Embryonic facial prominence (tissue), 1 donor: ENCODE measurements at regions not wholly inside any gene's neighbourhood (a gene's known extent, or its start where the extent isn't known, plus 50 kb on each side); places are given as distances from the start of the nearest gene placed in this dataset.
"Not testable (repeated sequence)": the region's sequence is repeated elsewhere in the genome, so short reads cannot be mapped to it uniquely, and the experiment has no call there.

Experiments
- DNase-seq: peaks from one replicate; pipeline ENCODE4 v3.0.0-alpha.2; 2016; ENCODE audit errors: extremely low spot score

DNA sequence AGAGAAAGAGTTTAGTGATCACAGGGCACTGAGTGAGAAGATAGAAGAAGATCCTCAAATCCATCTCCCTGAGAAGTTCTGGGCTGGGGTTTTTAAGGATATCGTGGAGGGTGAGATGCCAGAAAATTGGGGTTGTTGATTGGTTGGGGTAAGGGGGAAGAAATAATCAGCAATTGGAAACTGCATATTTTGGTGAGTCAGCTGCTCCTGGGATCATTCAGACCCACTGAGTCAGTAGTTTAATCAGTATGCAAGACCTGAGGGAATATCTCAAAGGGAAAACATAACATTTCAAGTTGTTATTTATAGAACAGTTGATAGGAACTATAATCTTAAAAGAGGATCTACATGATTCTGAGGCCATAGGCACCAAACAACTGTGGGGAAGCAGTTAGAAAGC lies 183.4 kb downstream of the FCRL5 start:
- not testable (repeated sequence) for DNase-seq

DNA sequence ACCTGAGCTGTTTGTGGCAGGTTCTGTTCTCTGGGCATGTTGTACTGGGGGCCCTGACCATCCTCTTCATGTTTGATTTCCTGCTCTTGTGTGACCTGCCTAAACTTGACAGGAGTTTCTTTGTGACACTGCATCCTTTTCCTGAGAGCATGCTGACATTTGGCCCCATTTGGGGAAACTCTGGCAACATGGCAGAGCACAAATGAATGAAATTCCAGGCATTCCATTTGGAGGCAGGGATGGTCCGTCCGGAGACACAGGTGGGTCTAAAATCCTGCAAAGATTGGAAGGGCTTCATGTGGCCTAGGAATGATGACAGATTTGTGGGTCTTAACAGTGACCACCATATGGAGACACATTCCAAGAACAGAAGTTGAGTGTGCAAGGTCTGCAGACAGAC lies 184.0 kb downstream of the FCRL5 start:
- DNase-seq = no peak

DNA sequence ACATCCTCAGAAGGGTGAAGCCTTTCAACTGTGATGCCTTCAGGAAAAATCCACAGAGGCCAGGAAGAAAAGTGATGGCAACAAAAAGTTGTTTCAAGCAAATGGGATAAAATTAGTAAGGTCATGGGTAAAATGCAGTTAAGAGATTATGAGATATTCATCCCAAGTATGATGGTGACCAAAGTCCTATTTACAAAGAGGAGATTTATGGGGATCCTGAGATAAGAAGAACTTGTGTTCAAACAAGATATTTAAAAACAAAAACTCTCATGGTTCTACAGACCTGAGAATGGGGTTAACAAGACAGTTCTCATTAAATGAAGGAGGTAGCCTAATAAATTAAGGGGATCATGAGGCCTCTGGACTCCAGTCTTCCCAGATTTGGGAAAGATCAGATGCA lies 184.4 kb downstream of the FCRL5 start:
- DNase-seq = no peak

DNA sequence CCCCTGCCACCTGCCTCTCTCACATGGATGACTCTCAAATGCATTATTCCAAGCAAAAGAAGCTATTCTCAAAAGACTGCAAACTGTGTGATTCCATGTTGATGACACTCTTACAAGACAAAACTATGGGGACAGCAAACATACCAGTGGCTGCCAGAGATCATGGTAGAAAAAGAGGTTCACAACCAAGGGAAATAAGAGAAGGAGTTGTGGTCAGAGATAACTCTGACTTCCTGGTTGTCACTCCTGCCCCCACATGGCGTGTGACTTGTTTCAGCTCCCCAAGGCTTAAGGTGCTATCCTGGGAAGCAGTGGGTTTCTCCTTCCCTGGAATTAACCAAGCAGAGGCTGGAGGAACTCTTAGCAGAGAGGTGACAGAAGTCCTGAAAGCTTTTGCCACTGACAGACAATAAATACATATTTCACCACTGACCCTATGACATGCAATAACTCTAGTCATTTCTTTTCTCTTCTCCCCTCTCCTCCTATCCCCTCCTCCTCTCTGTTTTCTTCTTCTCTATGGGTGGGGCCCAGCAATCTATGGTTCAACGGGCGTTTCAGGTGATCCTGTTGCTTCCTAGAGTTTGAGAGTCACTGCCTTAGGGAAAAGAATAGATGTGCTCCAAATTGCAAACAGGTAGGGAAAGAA lies 185.1 kb downstream of the FCRL5 start:
- no peak for DNase-seq

DNA sequence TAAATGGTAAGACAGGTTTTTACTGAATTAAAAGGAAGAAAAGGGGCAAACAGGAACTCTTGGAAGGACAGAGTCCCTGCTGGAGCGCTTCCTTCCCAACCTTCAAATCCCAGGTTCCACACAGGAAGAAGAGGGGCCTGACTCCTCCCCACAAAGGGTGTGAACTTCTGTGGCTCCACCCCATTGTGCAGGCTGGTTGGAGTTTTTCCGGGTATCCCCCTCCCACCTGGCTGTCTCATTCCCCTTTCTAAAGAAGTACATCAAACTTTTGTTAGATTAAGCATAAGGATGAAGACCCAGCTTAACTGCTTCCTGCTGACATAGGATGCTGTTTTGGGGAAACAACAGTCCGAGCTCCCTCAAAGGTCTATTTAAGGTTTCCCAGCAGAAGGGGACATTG lies 187.7 kb downstream of the FCRL5 start:
- no peak for DNase-seq

DNA sequence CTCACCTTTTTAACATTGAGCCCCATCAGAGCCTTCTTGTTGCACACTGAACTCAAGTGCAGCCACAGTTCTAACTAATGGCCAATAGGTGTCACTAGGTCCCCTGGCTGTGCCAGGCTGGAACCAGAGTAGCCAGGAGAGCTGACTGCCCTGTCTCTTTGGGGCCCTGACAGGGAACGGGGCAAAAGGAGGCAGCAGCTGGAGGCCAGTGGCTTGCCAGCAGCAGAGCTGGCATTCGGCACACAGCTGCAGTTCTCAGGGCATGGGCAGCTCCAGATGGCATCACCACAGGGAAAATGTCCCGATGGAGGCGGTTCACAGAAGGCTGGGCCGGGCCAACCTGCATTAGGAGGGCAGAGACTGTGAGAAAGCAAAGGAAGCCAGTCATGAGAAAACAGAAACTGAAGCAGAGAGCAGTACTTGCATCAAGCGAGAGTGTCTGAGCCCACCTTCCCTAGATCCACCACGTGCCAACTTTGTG lies 188.6 kb downstream of the FCRL5 start:
- no peak for DNase-seq

DNA sequence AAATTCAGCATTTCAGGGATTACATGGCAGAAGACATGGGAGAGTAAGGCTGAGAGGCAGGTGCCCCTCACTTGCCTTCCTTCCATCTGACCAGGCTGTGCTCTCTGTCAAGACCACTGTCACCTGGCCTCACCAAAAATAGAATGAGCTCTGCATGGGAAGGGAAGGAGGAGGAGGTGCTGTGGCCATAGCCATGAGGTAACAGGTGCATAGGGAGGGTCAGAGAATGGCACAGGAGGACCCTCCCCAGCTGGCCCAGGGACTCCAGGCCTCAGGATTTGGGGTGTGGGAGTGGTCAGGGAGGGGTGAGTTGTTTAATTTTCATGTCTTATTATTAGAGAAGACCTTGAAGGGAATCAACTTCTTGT lies 192.3 kb downstream of the FCRL5 start:
- DNase-seq = no peak

DNA sequence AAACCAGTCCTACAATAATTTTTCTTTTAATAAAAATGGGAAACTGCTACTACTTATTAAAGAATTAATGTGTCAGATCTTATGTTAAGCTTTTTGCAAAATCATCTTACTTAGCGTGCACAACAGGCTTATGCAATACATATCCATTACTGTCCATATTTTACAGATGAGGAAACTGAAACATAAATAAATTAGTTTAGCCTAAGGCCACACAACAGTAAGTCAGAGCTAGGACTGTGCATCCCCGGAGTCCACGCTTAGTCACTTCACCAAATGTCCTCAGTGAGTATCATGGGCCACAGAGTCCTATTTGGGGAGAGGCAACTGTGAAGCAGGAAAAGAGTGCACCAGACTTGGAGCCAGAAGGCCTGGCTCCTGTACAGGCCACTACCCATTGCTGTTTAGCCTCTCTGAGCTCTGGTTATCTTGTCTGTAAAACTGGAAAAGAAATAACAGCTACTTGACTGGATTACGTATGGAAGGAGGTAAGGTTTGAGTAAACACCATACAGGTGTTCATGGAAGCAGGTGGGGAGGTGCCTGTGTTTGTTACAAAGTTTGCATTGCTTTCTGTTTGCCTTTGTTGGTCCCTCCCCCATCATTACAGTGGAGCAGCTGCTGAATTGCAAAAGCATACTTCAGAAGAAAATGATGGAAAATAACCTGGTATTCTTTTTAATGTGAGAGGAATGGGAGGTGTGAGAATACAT lies 192.8 kb downstream of the FCRL5 start:
- DNase-seq = no peak

DNA sequence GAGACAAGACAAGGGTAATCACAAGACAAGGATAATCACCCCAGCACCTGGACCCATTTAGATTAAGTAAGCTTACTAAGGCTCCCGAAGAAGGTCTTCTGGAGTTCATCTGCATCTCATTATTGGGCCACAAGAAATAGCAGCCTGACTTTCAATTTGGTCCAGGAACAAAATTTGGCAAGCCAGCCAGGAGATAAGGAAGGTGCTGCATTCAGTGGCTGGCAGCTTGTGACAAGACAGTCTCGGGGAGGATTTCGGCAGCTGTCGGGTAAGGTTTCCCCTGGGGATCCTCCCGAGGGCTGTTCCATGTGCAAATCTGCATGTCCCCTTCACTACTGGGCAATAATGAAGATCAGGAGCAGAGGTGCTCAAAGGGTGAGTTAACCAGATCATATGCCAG lies 195.2 kb downstream of the FCRL5 start:
- DNase-seq = no peak

DNA sequence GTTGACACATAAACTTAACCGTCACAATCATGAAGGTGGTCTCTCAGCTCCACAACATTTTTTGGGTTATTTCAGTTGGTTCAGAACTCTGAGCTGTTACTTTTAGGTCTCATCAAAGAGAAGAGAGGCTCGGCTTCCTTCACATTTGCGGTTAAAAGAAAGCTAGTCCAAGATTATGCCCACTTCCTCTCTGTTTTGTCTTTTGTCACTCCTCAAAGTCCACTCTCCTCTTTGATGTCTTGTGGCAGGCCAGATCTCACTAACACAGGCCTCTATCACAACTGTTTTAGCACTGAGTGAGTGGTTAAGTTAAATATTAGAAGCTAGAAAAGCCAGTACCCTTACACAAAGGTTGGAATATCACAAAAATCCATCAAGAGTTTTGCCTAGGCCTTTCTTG lies 195.7 kb downstream of the FCRL5 start:
- DNase-seq = no peak

DNA sequence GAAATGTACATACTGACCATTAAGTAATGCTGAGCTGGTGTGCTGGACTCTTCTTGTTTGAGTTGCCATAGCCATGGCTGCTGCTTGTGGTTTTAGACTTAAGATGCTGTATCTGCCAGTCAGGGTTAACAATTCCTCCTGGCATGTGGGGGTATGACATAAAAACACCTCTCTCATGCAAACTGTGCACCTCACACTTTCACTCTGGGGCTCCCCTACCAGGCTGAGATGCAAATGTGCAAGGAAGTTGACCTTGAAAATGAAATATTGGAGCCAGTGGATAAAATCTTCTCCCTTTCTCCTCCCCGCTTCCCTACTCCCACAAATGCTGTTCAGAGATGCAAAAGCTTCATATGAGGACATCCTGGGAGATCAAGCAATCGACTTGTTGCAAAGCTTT lies 198.8 kb downstream of the FCRL5 start:
- no peak for DNase-seq

DNA sequence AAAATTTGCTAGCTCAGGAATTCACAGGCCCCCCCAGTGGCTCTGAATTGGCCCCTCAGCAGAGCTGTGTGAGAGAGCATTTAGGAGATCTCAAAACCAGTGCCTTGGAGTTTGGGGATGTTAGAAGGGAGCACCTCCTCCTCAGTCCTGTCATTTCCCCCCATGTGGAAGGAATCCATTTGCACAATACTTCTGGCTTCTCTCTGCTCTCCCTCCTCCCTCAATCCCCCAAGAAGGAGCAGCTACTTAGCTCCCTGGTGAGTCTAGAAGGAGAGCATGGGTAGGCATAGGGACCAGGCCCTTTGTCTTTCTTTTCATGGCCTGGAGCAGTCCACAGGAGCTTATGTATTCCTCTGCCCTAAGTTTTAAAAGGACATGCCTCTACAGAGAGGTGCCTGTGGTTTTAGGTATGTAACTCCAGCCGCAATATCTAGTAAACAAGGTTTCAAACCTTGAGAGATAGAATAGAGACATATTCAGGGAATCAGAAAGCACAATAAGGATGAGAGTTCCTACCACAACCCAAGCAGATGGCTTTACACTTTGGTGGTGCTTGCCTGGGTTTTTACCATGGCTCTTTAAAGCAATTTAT lies 199.4 kb downstream of the FCRL5 start:
- no peak for DNase-seq

DNA sequence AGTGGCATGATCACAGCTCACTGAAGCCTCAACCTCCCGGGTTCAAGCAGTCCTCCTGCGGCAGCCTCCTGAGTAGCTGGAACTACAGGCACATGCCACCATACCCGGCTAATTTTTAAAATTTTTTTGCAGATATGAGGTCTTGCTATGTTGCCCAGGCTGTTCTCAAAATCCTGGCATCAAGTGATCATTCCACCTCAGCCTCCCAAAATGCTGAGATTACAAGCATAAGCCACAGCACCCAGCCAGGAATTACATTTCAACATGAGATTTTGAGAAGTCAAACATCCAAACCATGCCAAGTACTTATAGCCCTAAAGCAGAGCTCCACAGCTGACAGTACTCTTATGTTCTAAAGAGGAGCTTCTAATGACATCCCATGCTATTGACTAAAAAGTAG lies 200.1 kb downstream of the FCRL5 start:
- no peak for DNase-seq

DNA sequence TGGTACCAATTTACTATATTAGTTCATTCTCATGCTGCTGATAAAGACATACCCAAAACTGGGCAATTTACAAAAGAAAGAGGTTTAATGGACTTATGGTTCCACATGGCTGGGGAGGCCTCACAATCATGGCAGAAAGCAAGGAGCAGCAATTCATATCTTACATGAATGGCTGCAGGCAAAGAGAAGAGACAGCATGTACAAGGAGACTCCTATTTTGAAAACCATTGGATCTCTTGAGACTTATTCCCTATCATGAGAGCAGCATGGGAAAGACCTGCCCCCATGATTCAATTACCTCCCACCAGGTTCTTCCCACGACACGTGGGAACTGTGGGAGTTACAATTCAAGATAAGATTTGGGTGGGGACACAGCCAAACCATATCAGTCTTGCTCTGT lies 200.5 kb downstream of the FCRL5 start:
- DNase-seq = not testable (repeated sequence)

DNA sequence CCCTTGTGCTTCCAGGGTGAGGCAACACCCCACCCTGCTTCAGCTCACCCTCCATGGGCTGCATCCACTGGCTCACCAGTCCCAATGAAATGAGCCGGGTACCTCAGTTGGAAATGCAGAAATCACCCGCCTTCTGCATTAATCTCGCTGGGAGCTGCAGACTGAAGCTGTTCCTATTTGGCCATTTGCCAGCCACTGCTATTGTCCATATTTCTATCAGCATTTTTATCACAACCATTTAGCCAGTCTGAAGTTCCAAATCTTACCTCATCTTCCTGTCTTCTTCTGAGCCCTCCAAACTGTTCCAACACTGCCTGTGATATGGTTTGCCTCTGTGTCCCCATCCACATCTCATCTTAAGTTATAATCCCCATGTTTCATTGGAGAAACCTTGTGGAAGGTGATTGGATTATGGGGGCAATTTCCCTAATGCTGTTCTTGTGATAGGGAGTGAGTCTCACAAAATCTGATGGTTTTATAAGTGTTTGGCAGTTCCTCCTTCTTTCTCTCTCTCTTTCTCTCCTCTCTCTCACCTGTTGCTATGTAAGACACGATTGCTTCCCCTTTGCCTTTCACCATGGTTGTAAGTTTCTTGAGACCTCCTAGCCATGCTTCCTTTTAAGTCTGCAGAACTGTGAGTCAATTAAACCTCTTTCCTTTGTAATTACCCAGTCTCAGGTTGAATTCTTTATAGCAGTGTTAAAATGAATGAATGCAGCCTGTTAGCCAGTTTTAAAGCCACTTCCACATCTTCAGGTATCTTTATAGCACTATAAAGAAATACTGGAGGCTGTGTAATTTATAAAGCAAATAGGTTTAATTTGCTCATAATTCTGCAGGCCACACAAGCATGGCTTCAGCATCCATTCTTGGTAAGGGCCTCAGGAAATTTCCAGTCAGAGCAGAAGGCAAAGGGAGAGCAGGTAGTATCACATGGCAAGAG lies 203.5 kb downstream of the FCRL5 start:
- DNase-seq = no peak

DNA sequence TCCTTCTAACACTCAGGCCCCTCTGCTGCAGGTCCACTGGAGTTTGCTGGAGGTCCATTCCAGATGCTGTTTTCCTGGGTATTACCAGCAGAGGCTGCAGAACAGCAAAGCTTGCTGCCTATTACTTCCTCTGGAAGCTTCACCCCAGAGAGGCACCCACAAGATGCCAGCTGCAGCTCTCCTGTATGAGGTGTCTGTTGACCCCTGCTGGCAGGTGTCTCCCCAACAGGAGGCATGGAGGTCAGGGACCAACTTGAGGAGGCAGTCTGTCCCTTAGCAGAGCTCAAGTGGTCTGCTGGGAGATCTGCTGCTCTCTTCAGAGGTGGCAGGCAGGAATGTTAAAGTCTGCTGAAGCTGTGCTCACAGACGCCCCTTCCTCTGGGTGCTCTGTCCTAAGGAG lies 204.8 kb downstream of the FCRL5 start:
- DNase-seq = no peak

DNA sequence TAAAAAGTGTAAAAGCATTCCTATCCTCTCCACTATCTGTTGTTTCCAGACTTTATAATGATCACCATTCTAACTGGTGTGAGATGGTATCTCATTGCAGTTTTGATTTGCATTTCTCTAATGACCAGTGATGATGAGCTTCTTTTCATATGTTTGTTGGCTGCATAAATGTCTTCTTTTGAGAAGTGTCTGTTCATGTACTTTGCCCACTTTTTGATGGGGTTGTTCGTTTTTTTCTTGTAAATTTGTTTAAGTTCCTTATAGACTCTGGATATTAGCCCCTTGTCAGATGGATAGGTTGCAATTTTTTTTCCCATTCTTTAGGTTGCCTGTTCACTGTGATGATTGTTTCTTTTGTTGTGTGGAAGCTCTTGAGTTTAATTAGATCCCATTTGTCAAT lies 199.6 kb upstream of the ETV3 start:
- DNase-seq = not testable (repeated sequence)

DNA sequence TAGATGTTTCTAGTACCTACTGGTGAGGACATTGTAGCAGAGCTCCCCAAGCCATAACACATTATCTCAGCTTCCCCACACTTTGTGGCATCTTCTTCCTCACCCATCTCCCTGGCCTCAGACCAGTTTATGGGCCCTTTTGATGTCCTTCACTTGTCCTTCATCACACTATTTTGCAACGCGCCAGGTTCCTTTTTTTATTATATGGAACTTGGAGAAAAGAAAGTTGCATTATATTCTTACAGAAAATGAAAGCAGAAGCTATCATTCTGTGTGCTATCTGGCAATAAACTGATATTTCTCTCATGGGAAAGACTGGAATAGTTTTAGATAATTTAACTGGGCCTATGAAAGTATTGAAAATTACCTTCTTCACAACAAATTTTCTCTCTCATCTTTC lies 196.9 kb upstream of the ETV3 start:
- DNase-seq = no peak

DNA sequence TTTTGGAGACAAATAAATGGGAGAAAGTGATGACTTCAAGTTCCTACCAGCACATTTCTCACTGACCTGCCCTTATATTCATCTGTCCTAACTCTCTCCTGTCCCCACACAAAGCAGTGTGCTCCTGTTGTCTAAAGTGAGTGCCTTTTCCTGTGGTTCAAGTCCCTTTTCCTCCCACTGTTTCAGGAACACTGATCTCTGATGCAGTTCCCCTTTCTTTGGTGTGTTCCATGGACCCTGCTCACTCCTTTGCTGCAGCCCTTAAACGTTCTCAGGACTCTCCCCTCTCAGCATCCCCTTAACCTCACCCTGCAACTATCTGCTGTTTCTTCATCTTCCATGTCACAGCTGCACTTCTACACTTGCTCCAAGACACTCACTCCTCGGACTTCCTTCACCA lies 195.8 kb upstream of the ETV3 start:
- no peak for DNase-seq

DNA sequence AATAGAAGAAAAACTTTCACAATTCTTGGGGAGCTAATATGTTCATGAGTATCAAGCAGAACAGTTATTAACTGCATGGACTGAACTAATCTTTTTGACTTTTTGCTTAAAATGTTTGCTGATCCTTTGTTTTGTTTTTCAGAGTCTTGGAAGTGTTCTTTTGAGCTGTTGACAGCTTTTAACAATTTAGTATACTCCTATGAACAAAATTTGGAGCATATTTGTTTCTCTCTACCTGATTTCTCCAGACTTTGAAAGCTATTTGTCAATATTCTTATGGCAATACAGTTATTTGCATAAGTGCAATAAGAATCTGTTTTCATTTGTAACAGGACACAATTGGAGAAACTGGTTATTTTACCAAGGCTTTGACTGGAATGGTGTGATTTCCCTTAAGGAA lies 192.0 kb upstream of the ETV3 start:
- not testable (repeated sequence) for DNase-seq

DNA sequence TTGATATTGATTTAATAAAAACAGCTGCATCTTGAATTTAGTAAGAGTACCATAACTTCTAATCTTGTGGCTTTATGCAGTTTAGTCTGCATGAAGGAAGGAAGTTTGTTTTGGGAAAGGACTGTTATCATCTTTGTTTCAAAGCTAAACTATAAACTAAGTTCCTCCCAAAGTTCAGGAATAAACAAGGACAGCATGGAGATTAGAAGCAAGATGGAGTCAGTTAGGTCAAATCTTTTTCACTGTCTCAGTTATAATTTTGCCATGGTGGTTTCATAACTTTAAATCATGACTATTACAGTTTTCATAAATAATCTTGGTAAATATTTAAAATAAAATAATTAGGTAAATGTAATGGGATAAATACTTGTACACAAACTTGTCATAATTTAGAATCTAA lies 189.9 kb upstream of the ETV3 start:
- not testable (repeated sequence) for DNase-seq

DNA sequence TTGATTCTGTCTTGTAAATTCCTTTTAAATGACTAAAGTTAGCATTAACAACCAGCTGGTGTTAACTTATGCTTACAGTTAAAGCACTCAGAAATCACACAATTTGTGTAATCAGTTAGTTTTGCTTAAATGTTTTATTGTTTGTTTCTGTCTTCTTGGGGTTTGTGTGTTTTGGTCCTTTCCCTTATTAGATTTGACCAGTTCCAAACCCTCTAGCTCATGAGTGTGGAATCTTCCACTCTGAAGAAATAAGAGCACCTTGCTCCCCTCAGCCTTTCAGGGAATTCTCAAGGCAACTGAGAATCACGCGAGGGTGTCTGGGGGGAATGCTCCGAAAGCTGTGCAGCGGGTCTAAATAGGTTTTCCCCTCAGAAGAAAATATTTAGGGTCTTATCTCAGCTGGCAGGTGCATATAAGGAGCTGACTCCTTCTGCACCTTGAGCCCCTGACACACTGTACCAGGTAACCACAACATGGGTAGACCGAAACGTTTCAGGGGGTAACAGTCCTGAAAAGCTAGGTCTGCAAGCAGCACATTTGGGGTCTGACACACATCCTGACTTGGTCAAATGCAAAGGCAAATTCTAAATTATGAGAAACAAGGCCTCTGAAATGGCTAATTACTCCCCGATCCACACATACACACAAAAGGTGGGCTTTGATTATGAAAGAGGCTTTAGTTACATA lies 188.1 kb upstream of the ETV3 start:
- no peak for DNase-seq
